Uterus (tissue), 2 donors: ENCODE measurements at regions not wholly inside any gene's neighbourhood (a gene's known extent, or its start where the extent isn't known, plus 50 kb on each side); places are given as distances from the start of the nearest gene placed in this dataset.

ENCODE experiments used
- POLR2A ChIP-seq, 2 donors: fragments of 450-650 bp; IDR thresholded peaks; one replicate each; pipeline ENCODE4 v1.6.1; 2016; ENCODE audit warnings: antibody characterized with exemption in 2 of 2, mild to moderate bottlenecking in 1 of 2, moderate library complexity in 1 of 2
- TF ChIP-seq, protein P1 (sequence below), 4 experiments: fragments of 200-600 bp in 2 of 4; fragments of 450-650 bp in 2 of 4; sonication (generic) in 2 of 4; IDR thresholded peaks; one replicate each; pipeline ENCODE4 v1.5.1; 2016 to 2019; ENCODE audit warnings: antibody characterized with exemption in 4 of 4, mild to moderate bottlenecking in 2 of 4, moderate library complexity in 1 of 4

DNA sequence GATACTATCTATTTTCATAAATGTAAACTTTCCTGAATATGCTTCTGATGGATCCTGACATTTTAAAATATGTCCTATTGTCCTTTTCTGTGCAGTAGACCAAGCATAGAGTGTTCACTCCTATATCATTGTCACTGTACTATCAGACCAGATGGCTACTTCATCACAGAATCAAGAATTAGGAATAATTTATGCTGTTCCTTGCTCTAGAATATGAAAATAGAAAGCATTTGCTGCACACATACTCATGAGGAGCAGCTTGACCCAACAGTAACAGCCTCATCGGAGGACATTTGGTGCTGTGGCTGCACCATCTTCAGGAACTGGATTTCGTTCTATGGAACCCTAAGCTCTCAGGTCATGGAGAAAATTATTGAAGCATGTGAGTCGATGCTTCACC lies 468.9 kb upstream of the HNRNPA3 start:
- TF ChIP-seq, protein P1, sequence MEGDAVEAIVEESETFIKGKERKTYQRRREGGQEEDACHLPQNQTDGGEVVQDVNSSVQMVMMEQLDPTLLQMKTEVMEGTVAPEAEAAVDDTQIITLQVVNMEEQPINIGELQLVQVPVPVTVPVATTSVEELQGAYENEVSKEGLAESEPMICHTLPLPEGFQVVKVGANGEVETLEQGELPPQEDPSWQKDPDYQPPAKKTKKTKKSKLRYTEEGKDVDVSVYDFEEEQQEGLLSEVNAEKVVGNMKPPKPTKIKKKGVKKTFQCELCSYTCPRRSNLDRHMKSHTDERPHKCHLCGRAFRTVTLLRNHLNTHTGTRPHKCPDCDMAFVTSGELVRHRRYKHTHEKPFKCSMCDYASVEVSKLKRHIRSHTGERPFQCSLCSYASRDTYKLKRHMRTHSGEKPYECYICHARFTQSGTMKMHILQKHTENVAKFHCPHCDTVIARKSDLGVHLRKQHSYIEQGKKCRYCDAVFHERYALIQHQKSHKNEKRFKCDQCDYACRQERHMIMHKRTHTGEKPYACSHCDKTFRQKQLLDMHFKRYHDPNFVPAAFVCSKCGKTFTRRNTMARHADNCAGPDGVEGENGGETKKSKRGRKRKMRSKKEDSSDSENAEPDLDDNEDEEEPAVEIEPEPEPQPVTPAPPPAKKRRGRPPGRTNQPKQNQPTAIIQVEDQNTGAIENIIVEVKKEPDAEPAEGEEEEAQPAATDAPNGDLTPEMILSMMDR (IDR thresholded peaks at IDR 0.05), result no peak
- TF ChIP-seq POLR2A (IDR thresholded peaks at IDR 0.05), result no peak
